ENCODE measurements at regions not wholly inside any gene's neighbourhood (a gene's known extent, or its start where the extent isn't known, plus 50 kb on each side); places are given as distances from the start of the nearest gene placed in this dataset.

DNA sequence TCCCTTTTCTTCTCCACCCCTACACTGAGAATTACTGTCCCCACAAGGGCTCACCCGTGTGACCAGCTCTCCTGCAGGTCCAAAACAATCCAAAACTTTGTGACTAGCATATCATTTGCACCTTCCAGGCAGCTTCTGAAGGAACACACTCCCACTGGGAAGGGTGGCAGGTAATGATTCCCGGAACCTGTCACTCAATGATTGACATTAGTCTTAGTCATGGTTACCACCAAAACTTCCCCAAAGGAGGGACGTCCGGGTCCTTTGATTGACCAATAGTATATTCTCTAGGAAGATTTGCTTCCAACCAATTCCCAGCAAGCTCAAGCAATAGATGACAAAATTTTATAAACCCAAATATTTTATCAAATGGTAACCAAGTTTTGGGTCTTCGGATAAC lies 127.7 kb upstream of the MYLIP start:
- TF ChIP-seq, protein P1, sequence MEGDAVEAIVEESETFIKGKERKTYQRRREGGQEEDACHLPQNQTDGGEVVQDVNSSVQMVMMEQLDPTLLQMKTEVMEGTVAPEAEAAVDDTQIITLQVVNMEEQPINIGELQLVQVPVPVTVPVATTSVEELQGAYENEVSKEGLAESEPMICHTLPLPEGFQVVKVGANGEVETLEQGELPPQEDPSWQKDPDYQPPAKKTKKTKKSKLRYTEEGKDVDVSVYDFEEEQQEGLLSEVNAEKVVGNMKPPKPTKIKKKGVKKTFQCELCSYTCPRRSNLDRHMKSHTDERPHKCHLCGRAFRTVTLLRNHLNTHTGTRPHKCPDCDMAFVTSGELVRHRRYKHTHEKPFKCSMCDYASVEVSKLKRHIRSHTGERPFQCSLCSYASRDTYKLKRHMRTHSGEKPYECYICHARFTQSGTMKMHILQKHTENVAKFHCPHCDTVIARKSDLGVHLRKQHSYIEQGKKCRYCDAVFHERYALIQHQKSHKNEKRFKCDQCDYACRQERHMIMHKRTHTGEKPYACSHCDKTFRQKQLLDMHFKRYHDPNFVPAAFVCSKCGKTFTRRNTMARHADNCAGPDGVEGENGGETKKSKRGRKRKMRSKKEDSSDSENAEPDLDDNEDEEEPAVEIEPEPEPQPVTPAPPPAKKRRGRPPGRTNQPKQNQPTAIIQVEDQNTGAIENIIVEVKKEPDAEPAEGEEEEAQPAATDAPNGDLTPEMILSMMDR (IDR thresholded peaks at IDR 0.05; ENCODE audit: low read depth, low read length), result no peak
- in situ Hi-C loops (cut with HindIII; ENCODE audit: low sequenced_read_pairs), result no loop called here
- DNase-seq (ENCODE audit: low read depth, low spot score), result no peak
- no peak overlapping the region for H3K4me3 ChIP-seq (ENCODE audit: low read depth, low read length)

DNA sequence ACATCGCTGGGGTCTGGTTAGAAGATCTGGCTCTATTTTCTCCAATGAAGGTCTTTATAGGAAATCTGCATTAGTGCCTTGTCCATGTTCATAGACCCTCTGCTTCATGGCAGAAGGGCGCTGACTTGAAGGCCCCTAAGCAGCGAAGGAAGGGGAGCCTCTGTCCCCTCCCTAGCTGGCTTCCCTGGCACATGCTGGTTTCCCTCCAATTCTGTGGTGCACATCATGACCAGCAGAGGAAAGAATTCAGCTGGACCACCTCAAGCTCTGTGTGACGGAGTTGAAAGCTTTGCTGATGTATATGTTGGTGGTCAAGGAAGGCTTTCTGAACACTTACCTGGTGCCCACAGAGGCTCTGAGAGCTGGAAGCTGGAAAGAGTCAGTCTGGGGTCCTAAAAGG lies 129.7 kb upstream of the MYLIP start:
- in situ Hi-C loops (cut with HindIII; ENCODE audit: low sequenced_read_pairs), result no loop called here
- TF ChIP-seq, protein P1 (IDR thresholded peaks at IDR 0.05; ENCODE audit: low read depth, low read length), result no peak
- DNase-seq (ENCODE audit: low read depth, low spot score), result no peak
- no peak overlapping the region for H3K4me3 ChIP-seq (ENCODE audit: low read depth, low read length)

DNA sequence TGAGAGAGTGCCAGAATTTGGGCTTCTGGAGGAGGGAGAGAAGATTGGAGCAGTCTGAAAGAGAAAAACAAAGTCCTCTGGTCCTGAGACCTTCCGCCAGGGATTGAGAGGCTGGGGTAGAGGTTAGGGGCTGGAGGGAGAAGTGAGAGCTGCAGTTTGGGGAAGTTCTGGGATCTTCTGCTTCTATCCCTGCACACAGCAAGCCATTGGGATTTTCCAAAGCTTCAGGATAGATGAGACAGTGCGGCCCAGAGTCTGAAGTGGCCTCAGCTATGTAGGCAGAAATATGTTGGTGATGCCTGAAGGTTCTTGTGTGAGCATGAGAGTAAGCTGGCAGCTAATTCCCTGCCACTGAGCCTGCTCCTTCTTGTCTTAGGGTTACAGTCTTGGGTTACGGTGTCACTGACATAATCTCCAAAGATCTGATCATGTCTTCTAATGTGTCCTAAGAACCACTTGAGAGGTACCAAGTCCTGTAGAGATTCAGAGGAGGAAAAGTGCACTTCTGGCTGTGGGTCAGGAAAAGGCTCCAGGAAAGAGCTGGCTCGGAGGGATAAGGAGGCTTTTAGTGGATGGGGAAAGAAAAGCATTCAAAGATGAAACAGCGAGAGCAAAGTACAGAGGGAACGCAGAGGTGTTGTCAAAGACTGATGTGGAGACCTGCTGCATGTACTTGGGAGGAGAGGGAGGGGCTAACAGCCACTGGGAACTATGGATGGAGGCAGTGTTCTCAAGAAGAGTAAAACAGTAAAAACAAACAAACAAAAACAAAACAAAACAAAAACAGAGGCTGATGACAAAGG lies 131.1 kb upstream of the MYLIP start:
- TF ChIP-seq, protein P1 (IDR thresholded peaks at IDR 0.05; ENCODE audit: low read depth, low read length), result no peak

DNA sequence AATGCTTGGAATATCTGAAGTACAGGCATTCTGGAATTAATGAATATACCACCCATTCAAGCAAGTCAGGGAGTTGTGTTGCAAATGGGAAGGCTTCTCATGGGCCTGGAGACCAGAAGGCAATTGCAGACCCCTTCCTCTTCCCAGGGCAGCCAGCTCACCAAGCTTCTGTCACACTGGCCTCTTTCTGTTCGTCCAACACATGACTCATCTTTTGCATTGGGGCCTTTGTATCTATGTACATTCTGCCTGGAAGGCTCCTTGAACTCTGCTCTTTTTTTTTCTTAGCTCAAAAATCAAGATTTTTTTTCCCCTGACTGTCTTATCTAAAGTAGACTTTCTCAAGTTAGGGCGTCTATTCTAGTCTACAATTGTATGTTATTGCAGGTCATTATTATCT lies 132.9 kb upstream of the MYLIP start:
- in situ Hi-C loops (cut with HindIII; ENCODE audit: low sequenced_read_pairs), result no loop called here
- H3K4me3 ChIP-seq (ENCODE audit: low read depth, low read length), result no peak overlapping the region
- TF ChIP-seq, protein P1 (IDR thresholded peaks at IDR 0.05; ENCODE audit: low read depth, low read length), result no peak
- DNase-seq (ENCODE audit: low read depth, low spot score), result no peak

More for the DNA sequence above, 131.1 kb upstream of the MYLIP start:
- no peak for DNase-seq (ENCODE audit: low read depth, low spot score)
- in situ Hi-C loops (cut with HindIII; ENCODE audit: low sequenced_read_pairs), result no loop called here
- no peak overlapping the region for H3K4me3 ChIP-seq (ENCODE audit: low read depth, low read length)

DNA sequence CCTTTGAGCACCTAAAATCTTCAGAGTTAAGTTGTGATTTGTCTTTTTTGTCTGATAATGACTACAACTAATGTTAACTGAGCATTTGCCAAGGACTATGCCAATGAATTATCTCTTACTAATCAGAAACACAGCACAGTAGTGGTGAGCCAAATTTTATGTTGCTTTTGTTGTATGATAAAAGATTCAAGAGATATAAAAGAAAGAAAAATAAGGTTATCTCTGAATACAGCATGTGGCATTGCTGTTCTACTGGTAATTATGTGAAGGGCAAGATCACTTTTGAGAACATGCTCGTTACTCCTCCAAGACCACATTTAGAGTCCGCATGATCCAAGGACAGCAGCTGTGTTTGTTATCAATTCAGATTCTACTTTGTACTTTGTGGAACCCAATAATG lies 133.4 kb upstream of the MYLIP start:
- H3K4me3 ChIP-seq (ENCODE audit: low read depth, low read length), result no peak overlapping the region
- in situ Hi-C loops (cut with HindIII; ENCODE audit: low sequenced_read_pairs), result no loop called here
- TF ChIP-seq, protein P1 (IDR thresholded peaks at IDR 0.05; ENCODE audit: low read depth, low read length), result no peak
- DNase-seq (ENCODE audit: low read depth, low spot score), result no peak

DNA sequence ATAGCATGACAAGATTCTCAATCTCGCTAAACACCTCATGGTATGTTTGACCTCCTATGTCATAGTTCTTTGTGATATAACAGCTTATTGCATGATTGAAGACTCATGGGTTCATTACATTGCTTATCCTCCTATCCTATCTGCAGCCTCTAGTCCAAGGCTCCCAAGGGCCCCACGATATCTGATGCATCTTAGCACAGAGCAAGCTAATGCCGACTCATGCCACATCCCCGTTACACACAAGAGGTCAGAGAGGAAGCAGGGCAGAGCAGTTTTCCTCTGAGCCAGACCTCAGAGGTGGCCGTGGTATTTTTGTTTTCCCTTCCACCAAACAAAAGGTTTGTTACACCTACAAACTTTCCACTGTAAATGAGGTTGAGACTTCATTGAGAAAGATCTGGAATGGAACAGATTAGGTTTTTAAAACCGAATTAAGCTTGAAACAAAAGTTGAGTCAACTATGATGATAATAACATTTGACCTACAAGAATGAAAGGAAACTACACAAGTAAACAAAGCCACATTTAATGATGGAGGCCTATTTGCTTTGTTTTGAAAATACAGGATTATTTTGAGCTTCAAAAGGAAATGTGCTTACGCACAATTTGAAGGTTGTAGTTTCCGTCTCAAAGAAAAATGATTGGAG lies 133.9 kb upstream of the MYLIP start:
- DNase-seq (ENCODE audit: low read depth, low spot score), result no peak
- no peak overlapping the region for H3K4me3 ChIP-seq (ENCODE audit: low read depth, low read length)
- TF ChIP-seq, protein P1 (IDR thresholded peaks at IDR 0.05; ENCODE audit: low read depth, low read length), result no peak
- in situ Hi-C loops (cut with HindIII; ENCODE audit: low sequenced_read_pairs), result no loop called here

Data from astrocyte of the spinal cord (primary cell).